ENCODE measurements at regions not wholly inside any gene's neighbourhood (a gene's known extent, or its start where the extent isn't known, plus 50 kb on each side); places are given as distances from the start of the nearest gene placed in this dataset.
"Not testable (repeated sequence)": the region's sequence is repeated elsewhere in the genome, so short reads cannot be mapped to it uniquely, and the experiment has no call there.

- Histone ChIP-seq H3K4me1 (ENCODE audit: low read depth) (no peaks in the 10 kb centered on the region), H3K36me3 (ENCODE audit: low read depth) (no peaks in the 10 kb centered on the region), H3K4me3 (no peak overlapping the region), H3K9me3 (no peaks in the 10 kb centered on the region)
- no peak for DNase-seq
- intact Hi-C loops (cut with DNase I, micrococcal nuclease), result no loop called here
- ATAC-seq, result no peak
- TF ChIP-seq CTCF (IDR thresholded peaks at IDR 0.05), result no peak
Observed at GRCh38 chr13:88461272-88462009, 790.3 kb downstream of the SLITRK5 start.

GRCh38 chr13:88464851-88465250 is 793.7 kb downstream of the SLITRK5 start:
- Histone ChIP-seq H3K9me3 (no peaks in the 10 kb centered on the region), H3K4me1 (ENCODE audit: low read depth) (no peaks in the 10 kb centered on the region), H3K36me3 (ENCODE audit: low read depth) (no peaks in the 10 kb centered on the region), H3K4me3 (no peak overlapping the region)
- ATAC-seq (no peak), DNase-seq (no peak)
- TF ChIP-seq CTCF (IDR thresholded peaks at IDR 0.05), result no peak
- intact Hi-C loops (cut with DNase I, micrococcal nuclease), result no loop called here

GRCh38 chr13:88472316-88472715 is 801.1 kb downstream of the SLITRK5 start:
- DNase-seq (no peak), ATAC-seq (no peak)
- H3K36me3 ChIP-seq (ENCODE audit: low read depth), result no peaks in the 10 kb centered on the region
- no peak for TF ChIP-seq CTCF (IDR thresholded peaks at IDR 0.05)
- H3K9me3 ChIP-seq, result no peaks in the 10 kb centered on the region
- no peaks in the 10 kb centered on the region for H3K4me1 ChIP-seq (ENCODE audit: low read depth)
- intact Hi-C loops (cut with DNase I, micrococcal nuclease), result no loop called here
- H3K4me3 ChIP-seq, result no peak overlapping the region

GRCh38 chr13:88483202-88483601 is 812.0 kb downstream of the SLITRK5 start:
- H3K4me1 ChIP-seq (ENCODE audit: low read depth), result no peaks in the 10 kb centered on the region
- DNase-seq (no peak), ATAC-seq (no peak)
- H3K4me3 ChIP-seq, result no peak overlapping the region
- H3K9me3 ChIP-seq, result peaks cover 14% of the 10 kb centered on the region
- H3K36me3 ChIP-seq (ENCODE audit: low read depth), result no peaks in the 10 kb centered on the region
- TF ChIP-seq CTCF (IDR thresholded peaks at IDR 0.05), result no peak
- intact Hi-C loops (cut with DNase I, micrococcal nuclease), result no loop called here

- intact Hi-C loops (cut with DNase I, micrococcal nuclease), result no loop called here
- no peak for ATAC-seq
- no peaks in the 10 kb centered on the region for H3K4me1 ChIP-seq (ENCODE audit: low read depth)
- DNase-seq, result no peak
- TF ChIP-seq CTCF (IDR thresholded peaks at IDR 0.05), result no peak
- no peak overlapping the region for H3K4me3 ChIP-seq
- peaks cover 24% of the 10 kb centered on the region for H3K9me3 ChIP-seq
- no peaks in the 10 kb centered on the region for H3K36me3 ChIP-seq (ENCODE audit: low read depth)
Observed at GRCh38 chr13:88507909-88508308, 836.7 kb downstream of the SLITRK5 start.

GRCh38 chr13:88512993-88513392 is 841.8 kb downstream of the SLITRK5 start:
- H3K4me3 ChIP-seq; intact Hi-C loops (cut with DNase I, micrococcal nuclease); DNase-seq; H3K36me3 ChIP-seq (ENCODE audit: low read depth); H3K4me1 ChIP-seq (ENCODE audit: low read depth); ATAC-seq: not testable (repeated sequence)
- H3K9me3 ChIP-seq, result peaks cover 11% of the 10 kb centered on the region
